Superior temporal gyrus (tissue), 1 donor: ENCODE measurements at regions not wholly inside any gene's neighbourhood (a gene's known extent, or its start where the extent isn't known, plus 50 kb on each side); places are given as distances from the start of the nearest gene placed in this dataset.

Experiments used
- DNase-seq: peaks from one replicate; pipeline ENCODE4 v3.0.0-alpha.2; 2016; ENCODE audit errors: extremely low spot score

DNA sequence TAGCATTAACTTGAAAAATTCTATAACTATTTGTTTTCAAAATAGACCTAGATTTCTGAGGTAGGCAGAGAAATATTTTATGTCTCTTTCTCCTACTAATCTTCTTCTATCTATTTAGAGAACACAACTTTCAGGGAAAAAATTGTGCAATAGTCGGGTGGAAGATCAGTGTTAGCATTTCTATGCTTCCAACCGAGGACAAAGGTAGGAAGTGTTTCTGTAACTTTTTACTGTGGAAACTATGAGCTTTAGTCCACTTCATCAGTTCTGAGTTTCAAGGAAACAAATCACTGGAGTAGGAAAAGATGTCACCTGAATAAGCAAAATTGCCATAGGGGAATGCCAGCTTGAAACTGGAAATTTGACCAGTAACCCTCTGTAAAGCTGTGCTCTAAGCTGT lies 207.7 kb upstream of the CTAGE1 start:
- DNase-seq = no peak

DNA sequence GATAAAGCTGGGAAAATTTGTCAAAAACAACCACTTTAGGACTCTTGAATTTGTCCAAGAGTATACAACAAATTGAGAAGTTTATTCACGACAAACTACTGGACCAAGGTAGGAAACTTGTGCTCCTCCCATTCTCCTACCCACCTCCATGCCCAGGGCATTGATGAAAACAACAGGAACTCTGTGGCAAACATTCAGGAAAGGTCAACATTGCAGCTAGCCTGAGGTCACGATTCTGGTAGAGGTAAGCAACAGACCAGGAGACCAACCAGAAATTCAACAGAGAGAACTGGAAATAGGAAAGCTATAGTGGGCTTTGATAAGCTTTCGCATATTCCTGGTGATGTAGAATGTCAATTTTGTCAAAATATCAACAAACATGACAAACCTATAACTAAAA lies 209.1 kb upstream of the CTAGE1 start:
- DNase-seq = no peak

DNA sequence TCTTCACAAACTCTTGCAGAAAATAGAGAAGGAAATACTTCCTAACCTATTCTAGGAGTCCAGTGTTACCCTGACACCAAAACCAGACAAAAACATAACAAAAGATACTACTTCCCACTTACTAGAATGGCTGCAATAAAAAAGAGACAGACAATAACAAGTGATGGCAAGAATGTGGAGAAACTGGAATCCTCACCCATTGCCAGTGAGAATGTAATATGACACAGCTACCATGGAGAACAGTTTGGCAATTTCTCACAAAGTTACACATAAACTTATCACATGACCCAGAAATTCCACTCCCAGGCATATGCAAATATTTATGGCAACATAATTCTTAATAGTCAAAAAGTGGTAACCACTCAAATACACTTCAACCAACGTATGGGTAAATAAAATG lies 209.8 kb upstream of the CTAGE1 start:
- DNase-seq = no peak

DNA sequence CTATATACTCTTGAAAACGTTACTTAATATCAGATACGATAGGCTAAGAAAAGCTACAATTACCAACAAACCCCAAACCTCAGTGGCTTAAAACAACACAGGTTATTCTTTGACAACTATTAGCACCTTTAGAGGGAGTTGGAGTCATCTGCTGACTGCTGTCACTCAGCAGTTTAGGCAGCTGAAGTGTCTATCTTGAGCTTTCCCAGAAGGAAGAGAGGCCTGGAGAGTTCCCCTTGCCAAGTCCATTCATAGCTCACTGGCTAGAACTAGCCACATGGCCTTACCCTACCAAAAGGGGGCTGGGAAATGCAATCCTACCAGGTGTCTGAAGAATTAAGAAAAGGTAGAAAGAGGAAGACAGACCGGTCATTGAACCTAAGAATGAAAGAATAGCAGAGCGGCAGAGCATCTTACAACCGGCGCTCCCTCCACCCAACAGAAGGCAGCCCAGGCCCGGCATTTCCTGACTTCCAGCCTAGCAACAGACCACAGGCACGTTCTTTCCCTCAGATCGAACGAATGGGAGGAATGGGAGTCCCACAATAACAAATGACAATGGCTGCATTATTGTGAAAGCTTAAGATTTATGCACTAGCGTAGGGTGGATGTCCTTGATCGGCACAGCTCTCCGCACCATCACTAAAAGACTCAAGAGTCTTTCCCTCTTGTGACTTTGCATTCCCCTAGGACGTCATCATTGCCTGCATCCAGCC lies 211.2 kb upstream of the CTAGE1 start:
- no peak for DNase-seq

DNA sequence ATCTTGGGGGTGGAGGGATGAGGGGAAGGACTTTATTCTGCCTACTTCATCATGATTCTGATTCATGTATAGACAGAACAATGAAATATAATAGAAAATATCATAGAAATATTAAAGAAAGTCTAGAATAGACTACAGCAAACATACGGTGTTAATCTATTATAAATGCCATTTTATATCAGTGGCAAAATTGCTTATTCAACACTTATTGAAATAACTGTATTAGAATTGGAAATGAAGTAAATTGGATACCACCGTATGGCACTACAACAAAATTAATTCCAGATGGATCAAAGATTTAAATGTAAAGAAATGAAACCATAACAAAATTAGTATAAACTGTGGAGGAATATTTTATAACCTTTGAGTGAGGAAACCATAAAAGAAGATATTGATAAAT lies 213.3 kb upstream of the CTAGE1 start:
- no peak for DNase-seq

DNA sequence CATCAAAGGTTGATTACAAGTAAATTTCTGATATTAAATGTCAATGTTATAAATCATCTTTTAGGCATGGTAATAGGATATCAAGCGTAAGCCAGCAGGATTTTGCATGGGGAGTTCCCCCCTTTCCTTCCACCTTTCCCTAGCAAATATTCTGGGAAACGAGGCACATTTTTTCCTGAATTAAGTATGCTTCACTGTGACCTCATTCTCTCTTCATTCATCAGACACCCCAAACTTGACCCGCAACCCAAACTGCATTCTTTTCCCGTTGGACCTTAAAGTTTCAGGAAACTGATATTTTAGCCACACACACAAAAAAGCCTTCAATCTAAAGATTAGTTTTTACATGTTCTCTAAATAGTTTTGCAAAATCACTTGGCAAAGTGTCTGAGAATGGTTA lies 214.5 kb upstream of the CTAGE1 start:
- no peak for DNase-seq

DNA sequence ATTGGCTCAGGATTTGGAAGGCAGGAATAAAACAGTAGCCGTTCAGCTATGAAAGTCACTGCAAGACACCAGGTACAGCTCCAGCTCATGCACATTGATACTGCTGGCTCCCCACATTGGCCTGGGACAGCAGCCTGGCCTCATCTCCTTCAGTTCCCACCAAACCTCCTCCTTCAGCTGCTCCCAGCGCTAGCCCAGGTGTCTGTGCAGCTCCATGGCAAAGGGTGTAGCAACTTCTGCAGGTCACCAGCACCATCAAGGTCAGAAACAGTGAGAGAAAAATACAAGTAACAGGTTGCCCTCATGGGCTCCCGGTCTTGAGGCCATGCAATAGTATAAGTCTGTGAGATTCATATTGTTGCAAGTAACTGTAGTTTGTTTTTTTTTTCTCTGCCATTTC lies 216.7 kb upstream of the CTAGE1 start:
- DNase-seq = no peak

DNA sequence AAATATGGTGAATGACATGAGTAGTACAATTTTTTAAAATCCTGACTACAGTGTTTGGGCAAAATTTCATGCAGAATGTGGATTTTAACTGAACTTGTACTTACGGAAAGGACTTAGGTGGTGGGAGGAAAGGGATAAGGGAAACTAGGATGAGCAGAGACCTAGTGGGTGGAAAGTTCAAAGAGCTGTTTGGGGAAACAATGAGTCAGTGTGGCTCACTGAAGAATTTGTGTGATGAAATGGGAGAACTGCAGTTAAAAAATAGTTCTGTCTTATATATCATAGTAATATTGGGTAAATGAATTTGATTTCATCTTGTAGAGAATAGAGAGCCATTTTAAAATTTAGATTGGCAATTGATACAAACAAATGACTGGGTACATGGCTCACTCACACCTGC lies 220.1 kb upstream of the CTAGE1 start:
- no peak for DNase-seq

DNA sequence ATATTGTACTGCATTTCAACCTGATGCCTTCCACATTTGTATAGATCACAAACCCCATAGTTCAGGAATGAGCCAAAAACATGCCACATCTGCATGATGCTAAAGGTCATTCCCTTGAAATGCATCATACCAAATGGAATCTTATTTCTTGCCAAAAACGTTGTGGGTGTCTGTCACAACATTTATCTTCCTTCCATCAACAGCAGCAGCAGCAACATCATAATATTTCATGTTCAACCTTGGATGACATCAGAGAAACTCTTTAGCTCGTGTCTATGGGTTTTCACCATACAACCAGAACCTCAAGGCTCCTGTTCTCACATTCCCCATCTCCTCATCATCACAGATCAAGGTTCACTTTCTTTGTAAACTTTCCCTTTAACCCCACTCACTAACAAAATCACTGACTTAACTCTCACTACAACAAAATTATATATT lies 221.3 kb upstream of the CTAGE1 start:
- no peak for DNase-seq

DNA sequence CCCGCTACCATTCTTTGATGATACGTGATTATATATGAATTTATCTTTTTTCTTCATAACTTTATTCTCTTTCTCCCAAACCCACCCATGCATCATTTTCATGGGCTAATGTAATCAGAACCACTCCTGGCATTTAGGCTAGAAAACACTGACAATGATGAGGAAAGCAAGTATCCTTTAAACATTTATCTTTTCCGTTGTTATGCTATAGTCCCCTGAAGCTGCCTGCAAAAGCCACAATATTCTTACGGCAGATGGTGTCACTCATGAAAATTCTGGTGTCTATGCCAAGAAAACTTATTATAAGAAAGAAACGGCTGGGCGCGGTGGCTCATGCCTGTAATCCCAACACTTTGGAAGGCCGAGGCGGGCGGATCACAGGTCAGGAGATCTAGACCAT lies 221.8 kb upstream of the CTAGE1 start:
- no peak for DNase-seq

DNA sequence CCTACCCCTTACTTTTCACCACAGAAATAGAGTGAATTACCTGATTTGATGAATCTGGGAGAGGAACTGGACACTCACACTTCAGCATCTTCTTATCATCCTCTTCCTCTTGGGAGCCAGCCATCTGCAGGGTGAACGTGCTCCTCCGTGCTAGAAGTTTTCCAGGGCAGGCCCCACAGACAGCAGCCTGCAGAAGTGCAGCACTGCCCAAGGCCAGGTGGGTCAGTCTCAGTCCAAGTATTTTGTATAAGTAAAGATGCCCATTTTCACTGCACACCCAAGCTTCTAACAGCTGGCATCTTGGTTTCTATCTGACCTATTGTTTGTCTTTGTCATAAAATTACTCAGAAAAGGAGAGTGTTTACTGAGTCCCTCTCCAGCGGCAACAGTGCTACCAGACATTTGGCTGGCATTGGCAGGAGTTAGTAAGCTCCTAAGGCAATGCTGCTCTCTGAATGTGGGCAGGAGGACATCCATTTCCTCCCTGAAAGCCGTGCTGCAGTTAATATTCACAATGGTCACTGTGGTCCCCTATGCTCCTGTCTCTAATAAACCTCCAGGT lies 222.6 kb upstream of the CTAGE1 start:
- no peak for DNase-seq

DNA sequence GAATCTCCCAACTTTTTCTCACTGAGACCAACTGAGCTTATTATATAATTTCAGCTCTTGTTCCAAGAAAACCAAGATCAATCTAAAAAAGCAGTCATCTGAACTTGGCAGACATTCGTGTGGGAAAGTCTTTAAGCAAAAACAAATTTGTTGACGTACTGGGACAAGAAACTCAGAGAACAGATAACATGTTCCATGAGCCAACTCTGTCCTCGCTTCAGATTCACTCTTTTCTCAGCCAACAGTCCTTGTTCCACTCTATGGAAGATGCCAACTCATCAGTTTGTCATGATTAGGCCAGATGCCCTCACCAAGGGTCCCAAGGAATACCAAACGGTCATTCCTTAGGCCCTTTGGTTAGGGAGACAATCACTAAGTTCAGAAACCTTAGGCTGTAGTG lies 224.2 kb upstream of the CTAGE1 start:
- DNase-seq = no peak

DNA sequence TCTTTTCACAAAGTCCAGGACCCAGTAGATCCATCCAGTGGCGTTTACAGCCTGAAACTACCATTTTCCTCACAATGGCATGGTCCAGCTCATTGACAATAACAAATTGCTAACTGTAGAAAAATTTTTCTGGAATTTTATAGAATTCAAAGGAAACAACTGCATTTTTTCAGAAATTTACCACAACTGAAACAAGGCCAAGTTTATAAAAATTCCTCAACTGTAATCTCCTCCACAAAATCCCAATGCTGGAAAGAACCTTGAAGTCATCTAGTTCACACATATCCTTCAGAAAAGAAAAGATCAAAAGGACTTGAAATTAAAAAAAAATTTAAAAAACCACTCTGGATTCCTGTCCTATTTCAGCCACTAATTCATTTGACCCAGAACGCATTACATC lies 226.0 kb upstream of the CTAGE1 start:
- no peak for DNase-seq

DNA sequence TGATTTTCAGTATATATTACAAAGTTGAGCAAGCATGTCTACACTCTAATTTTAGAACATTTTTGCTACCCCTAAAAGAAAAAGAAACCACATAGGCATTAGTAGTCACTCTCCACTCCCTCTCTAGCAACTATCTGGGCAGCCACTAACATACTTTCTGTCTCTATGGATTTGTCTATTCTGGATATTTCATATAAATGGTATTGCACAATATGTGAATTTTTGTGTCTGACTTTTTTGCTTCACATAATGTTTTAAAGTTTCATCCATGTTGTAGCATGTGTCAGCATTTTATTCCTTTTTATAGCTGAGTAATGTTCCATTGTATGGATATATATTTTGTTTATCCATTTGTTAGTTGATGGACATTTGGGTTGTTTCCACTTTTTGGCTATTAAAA lies 232.5 kb upstream of the CTAGE1 start:
- DNase-seq = no peak

DNA sequence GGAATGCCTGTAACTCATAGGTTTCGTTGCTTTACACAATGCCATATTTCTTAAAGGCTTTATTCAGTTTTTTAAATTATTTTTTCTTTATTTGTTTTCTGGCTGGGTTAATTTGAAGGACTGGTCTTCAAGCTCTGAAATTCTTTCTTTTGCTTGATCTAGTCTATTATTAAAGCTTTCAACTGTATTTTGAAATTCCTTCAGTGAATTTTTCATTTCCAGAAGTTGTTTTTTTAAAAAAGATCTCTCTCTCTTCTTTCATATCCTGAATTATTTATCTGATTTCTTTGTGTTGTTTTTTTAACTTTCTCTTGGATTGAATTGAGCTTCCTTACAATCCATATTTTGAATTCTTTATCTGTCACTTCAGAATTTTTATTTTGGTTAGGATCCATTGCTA lies 239.9 kb upstream of the CTAGE1 start:
- DNase-seq = no peak

DNA sequence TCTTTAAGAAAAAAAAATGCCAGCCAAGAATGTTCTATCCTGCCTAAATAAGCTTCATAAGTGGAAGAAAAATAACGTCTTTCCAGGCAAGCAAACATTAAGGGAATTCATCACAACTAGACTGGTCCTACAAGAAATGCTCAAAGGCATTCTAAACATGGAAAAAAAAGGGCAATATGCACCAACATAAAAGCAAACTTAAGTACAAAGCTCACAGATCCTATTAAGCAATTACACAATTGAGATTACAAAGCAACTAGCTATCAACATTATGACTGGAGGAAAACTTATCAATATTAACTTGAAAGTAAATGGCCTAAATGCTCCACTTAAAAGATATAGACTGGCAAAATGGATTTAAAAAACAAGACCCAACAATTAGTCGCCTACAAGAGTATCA lies 240.6 kb upstream of the CTAGE1 start:
- DNase-seq = no peak

DNA sequence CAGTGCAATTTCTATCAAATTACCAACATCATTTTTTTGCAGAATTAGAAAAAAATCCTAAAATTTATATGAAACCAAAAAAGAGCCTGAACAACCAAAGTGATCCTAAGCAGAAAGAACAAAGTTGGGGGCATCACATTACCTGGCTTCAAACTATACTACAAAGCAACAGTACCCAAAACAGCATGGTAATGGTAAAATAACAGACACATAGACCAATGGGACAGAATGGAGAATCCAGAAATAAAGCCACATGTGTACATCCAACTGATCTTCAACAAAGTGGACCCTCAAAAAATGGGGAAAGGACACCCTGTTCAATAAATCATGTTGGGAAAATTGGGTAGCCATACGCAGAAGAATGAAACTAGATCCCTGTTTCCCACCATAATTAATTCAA lies 245.7 kb upstream of the CTAGE1 start:
- no peak for DNase-seq

DNA sequence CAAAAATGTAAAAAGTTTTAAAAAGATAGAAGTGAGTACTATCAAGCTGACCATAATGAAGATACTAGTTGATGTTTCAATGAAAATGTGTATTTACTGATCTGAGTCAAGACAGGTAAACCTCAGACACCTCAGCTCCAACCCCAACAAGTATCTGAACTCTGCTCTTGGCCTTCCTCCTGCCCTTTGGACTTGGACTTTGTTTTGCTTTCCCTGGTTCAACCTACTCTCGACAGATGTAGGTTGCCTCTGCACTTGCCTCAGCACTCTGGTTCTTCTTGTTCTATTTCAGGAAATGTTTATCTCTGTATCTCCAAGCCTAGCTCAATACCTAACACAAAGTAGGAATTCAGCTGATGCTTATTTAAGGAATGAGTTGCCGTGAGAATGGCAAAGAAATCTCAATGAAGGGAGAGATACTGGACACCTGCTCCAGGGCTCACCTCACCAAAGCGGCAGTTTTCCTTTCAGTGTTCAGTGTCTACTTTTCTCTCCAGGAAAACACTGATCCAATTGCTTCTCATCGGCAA lies 248.8 kb upstream of the CTAGE1 start:
- no peak for DNase-seq

DNA sequence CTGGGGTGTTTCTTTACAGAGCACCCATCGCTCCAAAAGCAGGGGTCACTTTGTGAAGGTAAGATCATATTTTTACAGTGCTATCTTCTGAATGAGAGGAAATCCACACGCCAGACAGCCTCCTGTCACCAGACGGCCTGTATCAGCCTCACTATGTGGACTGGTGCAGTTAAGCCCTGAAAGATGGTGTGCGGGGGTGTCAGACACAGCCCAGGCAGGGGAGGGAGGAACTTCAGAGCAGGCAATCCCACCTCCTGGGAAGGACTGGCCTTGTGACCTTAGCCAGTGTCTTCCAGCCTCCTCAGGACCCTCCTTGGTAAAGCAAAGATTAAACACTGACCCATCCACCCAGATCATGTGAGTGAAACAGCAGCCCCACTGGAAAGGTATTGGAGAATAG lies 249.4 kb upstream of the CTAGE1 start:
- no peak for DNase-seq

DNA sequence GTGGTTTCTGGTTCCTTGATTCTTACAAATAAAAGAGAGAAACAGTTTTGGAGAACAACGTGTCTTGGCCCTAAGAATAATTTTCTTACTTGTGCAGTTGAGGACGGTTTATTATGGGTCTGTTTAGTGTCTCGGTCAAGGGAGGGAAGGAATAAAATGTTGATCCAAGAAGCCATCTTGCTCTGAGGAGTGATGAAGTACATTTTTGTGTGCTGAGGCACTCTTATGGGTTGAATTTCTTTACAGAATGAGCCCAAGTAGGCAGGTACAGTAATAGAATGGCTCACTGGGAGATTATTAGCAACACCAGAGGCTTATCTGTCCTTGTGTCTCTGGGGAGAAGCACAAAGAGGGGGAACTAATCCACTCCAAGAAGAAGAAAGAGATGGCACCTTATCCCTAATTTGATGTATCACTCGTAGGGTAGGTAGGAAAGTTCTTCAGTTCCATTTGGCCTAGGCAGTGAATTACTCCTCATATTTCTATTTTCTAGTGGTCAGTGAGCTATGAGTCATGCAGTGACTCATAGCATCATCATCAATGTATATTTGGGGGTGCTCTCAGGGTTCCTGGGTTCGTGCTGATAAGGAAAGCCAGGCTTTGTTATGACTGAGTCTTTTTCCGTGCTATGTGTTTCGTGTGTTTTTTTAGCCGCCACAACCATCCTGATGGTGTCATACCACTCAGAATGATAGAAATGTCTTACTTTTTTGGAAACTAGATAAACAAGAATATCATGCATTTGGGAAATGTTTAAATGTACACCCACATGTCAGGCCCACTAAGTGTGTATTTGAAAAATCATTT lies 250.1 kb upstream of the CTAGE1 start:
- no peak for DNase-seq

DNA sequence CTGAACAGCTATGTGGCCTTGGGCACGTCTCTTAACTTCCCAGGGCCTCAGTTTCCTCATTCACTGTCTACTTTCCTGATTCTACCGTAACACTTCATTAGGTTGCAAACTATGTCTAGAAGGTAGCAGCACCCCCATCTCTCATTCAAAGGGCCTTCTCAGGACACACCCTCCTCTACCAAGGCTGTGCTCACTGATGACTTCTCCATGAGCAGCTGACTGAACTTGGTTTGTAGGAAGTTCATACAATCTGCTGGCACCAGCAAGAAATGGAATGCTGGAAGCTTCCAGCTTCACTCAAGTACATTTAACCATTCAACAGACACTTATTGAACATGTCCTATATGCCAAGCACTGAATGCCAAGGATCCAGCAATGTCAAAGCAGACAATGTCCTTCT lies 250.8 kb upstream of the CTAGE1 start:
- DNase-seq = no peak

DNA sequence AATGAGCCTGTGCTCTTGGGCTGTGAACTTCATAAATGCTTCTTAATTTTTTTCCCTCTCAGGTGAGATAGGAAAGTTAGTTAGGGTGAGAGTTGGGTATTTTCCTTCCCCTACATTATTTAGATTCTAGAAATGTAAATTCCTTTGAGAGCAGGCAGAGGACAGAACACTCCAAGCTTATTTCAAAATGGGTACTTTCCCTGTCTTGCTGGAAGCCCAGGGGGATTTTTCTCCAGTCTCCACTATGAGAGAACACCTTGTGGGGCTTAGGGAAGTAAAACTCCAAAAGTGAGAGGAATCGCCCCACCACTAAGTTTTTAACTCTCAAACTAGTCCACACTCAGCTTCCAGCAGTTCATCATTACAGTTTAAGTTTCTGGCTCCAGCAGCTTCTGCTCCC lies 253.2 kb upstream of the CTAGE1 start:
- DNase-seq = no peak
